Testis (tissue), 2 donors: ENCODE measurements at regions not wholly inside any gene's neighbourhood (a gene's known extent, or its start where the extent isn't known, plus 50 kb on each side); places are given as distances from the start of the nearest gene placed in this dataset.

Source experiments
- DNase-seq: peaks from one replicate; pipeline ENCODE4 v3.0.0-alpha.2; 2019
- H3K27ac ChIP-seq, 2 donors: fragments of 200-600 bp; sonication (generic); one replicate each; pipeline ENCODE4 v1.5.1; 2019
- H3K27me3 ChIP-seq: fragments of 200-600 bp; sonication (generic); one replicate; pipeline ENCODE4 v1.5.1; 2019
- H3K36me3 ChIP-seq: fragments of 200-600 bp; sonication (generic); one replicate; pipeline ENCODE4 v1.5.1; 2017; ENCODE audit warnings: low read depth; ENCODE audit errors: missing control alignments
- H3K4me1 ChIP-seq: fragments of 200-600 bp; sonication (generic); one replicate; pipeline ENCODE4 v1.5.1; 2019
- H3K4me3 ChIP-seq, 2 donors: fragments of 200-600 bp; sonication (generic); one replicate each; pipeline ENCODE4 v1.5.1; 2017 to 2019
- H3K9me3 ChIP-seq: fragments of 200-600 bp; sonication (generic); one replicate; pipeline ENCODE4 v1.5.1; 2017
- POLR2A ChIP-seq: fragments of 450-650 bp; IDR thresholded peaks from one replicate; pipeline ENCODE4 v1.6.1; 2017; ENCODE audit warnings: antibody characterized with exemption, mild to moderate bottlenecking, moderate library complexity
- WGBS, 2 donors: methylation state at CpG; one replicate each; pipeline ENCODE4 v1.1.5; 2018; 5-methylcytosine and 5-hydroxymethylcytosine counted together
- intact Hi-C: fragments of 100-400 bp; cut with DNase I; formaldehyde crosslinking; loops from one replicate; pipeline ENCODE4 v1.15.1; 2023; ENCODE audit warnings: low total_unique reads
- TF ChIP-seq, protein P1 (sequence below), 3 experiments: fragments of 450-650 bp in 2 of 3; fragments of 200-600 bp in 1 of 3; sonication (generic) in 1 of 3; IDR thresholded peaks; one replicate each; pipeline ENCODE4 v1.5.1; 2016 to 2019; ENCODE audit warnings: antibody characterized with exemption in 3 of 3, mild to moderate bottlenecking in 2 of 3, moderate library complexity in 1 of 3

DNA sequence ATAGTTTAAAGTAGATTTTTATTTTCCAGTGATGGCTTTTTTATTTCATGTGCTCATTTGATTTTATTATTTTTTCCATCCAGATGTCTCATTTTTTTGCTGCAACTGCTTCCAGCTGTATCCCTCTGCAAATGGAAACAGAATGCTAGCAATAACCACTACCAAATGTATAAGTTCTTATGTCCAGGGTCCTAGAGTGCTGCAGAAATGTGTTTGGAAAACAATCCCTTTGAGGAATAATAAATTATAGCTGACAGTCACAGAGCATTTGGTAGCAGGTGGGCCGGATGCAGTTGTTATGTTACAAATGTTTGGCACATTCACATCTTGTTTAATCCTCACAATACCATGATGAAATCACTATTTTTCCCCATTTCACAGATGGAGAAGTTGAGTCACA is 300.7 kb upstream of the PDGFD start:
- Histone ChIP-seq H3K36me3 (no peaks in the 10 kb centered on the region), H3K27ac (no peak overlapping the region), H3K27me3 (no peaks in the 10 kb centered on the region), H3K4me3 (no peak overlapping the region), H3K4me1 (peaks cover 8% of the 10 kb centered on the region), H3K9me3 (no peaks in the 10 kb centered on the region)
- intact Hi-C loops, result no loop called here
- no peak for DNase-seq
- TF ChIP-seq, protein P1, sequence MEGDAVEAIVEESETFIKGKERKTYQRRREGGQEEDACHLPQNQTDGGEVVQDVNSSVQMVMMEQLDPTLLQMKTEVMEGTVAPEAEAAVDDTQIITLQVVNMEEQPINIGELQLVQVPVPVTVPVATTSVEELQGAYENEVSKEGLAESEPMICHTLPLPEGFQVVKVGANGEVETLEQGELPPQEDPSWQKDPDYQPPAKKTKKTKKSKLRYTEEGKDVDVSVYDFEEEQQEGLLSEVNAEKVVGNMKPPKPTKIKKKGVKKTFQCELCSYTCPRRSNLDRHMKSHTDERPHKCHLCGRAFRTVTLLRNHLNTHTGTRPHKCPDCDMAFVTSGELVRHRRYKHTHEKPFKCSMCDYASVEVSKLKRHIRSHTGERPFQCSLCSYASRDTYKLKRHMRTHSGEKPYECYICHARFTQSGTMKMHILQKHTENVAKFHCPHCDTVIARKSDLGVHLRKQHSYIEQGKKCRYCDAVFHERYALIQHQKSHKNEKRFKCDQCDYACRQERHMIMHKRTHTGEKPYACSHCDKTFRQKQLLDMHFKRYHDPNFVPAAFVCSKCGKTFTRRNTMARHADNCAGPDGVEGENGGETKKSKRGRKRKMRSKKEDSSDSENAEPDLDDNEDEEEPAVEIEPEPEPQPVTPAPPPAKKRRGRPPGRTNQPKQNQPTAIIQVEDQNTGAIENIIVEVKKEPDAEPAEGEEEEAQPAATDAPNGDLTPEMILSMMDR (IDR thresholded peaks at IDR 0.05), result no peak
- no peak for TF ChIP-seq POLR2A
- WGBS, 2 donors, result 69 to 83% methylated on average over 1 of the region's 1 CpG

DNA sequence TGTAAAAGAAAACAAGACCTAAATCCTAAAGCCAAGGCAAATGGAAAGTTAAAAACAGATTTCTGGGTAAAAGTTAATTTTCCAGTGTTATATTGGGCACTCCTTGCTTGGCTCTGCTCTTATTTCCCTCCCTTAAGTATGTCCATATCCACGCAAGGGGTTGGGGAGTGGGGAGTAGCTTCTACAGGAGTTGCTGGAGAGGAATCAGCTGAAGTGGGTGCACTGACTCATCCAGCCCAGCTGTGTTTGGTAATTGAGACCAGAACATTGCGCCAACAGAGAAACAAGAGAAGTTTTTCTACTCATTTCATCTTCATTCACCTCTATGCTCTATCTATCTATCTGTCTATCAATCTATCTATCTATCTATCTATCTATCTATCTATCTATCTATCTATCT is 298.4 kb upstream of the PDGFD start:
- H3K4me3 ChIP-seq, result no peak overlapping the region
- no peaks in the 10 kb centered on the region for H3K27me3 ChIP-seq
- no peaks in the 10 kb centered on the region for H3K9me3 ChIP-seq
- TF ChIP-seq, protein P1 (IDR thresholded peaks at IDR 0.05), result no peak
- TF ChIP-seq POLR2A, result no peak
- no peak overlapping the region for H3K27ac ChIP-seq
- whole genome bisulfite sequencing, 2 donors, result 73 to 87% methylated on average over 2 of the region's 2 CpGs
- intact Hi-C loops, result no loop called here
- DNase-seq, result no peak
- no peaks in the 10 kb centered on the region for H3K36me3 ChIP-seq
- peaks cover 8% of the 10 kb centered on the region for H3K4me1 ChIP-seq

DNA sequence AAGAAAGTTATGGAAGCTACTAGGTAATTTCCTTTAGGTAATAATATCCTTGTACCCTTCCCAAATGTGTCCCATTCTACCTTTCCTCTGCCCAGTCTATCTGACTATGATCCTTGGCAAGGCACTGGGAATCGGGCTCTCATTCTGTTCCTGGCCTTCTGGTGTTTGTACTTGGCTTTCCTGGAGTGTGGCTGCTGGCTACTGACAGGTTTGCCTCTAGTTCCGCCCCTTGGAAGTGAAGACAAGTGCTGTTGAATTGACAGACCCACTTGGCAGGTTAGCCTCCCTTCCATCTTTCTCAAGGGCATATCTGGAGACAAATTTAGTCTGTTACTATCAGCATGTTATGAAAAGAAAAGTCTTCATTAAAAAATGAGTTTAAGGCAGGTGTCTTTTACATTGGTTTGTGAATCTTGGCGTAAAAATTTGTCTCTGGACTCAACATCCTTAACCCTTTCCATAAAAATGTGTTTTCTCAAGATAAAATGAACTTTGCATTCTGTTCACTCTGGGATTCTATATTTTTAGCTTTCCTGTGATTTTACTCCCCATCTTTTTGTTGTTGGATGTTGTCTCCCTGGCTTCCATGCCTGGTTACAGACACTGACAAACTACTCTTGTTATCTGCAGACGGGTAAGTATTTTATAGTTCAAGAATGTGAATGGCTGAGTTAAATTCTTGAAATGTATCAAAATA is 287.4 kb upstream of the PDGFD start:
- no peak for DNase-seq
- Histone ChIP-seq H3K27me3 (no peaks in the 10 kb centered on the region), H3K36me3 (no peaks in the 10 kb centered on the region), H3K27ac (no peak overlapping the region), H3K4me3 (no peak overlapping the region), H3K9me3 (no peaks in the 10 kb centered on the region), H3K4me1 (no peaks in the 10 kb centered on the region)
- no peak for TF ChIP-seq POLR2A
- TF ChIP-seq, protein P1 (IDR thresholded peaks at IDR 0.05), result no peak
- WGBS, 2 donors, result 52 to 62% methylated on average over 4 of the region's 4 CpGs
- intact Hi-C loops, result no loop called here

DNA sequence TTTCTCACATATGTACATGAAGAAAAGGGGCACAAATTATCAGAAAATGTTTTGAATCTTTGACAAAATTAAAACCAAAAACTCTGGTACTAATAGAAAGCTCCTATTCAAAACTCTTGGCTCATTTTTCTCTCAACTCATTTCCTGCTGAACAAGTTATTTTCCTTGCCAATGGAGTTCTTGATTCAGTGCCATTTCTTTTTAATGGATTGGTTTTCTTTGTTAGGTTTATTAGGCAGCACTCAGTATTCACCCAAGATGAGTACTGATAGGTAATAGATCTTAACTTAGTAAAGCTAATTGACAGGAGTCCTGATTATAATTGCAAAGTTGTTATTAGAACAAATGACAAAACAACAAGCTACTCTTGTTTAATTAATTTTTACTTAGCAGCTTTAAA is 279.4 kb upstream of the PDGFD start:
- DNase-seq, result no peak
- TF ChIP-seq POLR2A, result no peak
- TF ChIP-seq, protein P1 (IDR thresholded peaks at IDR 0.05), result no peak
- no peak overlapping the region for H3K4me3 ChIP-seq
- no peaks in the 10 kb centered on the region for H3K9me3 ChIP-seq
- H3K27me3 ChIP-seq, result no peaks in the 10 kb centered on the region
- intact Hi-C loops, result no loop called here
- H3K4me1 ChIP-seq, result no peaks in the 10 kb centered on the region
- H3K27ac ChIP-seq, result no peak overlapping the region
- H3K36me3 ChIP-seq, result no peaks in the 10 kb centered on the region

DNA sequence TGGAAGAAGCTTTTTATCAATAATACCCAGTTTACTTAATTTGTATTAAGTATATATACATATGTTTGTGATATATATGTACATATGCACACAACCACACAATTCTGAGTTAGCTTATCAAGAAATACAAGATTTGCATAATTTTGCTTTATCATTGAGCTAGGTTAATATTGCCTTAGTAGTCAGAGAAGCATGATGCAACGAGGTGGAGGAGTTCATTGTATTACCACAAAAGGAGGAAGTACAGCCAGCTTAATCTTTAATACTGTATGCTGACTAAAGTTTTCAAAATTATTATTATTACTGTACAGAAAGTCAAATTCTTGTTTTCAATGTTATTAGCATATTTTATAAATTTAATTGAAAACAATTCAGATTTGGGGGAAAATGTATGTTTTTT is 278.4 kb upstream of the PDGFD start:
- TF ChIP-seq, protein P1 (IDR thresholded peaks at IDR 0.05), result no peak
- 64 to 65% methylated on average over 1 of the region's 1 CpG for WGBS, 2 donors
- no peaks in the 10 kb centered on the region for H3K4me1 ChIP-seq
- H3K36me3 ChIP-seq, result no peaks in the 10 kb centered on the region
- H3K27me3 ChIP-seq, result no peaks in the 10 kb centered on the region
- intact Hi-C loops, result no loop called here
- no peaks in the 10 kb centered on the region for H3K9me3 ChIP-seq
- H3K4me3 ChIP-seq, result no peak overlapping the region
- DNase-seq, result no peak
- H3K27ac ChIP-seq, result no peak overlapping the region
